GM21576 (cell line): ENCODE measurements at regions not wholly inside any gene's neighbourhood (a gene's known extent, or its start where the extent isn't known, plus 50 kb on each side); places are given as distances from the start of the nearest gene placed in this dataset.

Source experiments
- ATAC-seq: cut with Tn5 transposase; IDR thresholded peaks from one replicate; pipeline ENCODE4 v1.9.1; 2021; ENCODE audit warnings: mild to moderate bottlenecking, moderate library complexity; ENCODE audit not compliant: unreplicated experiment

- no peak for ATAC-seq
Measured at GRCh38 chr10:126846959-126847358, 58.3 kb upstream of the DOCK1 start.

- no peak for ATAC-seq
Measured at GRCh38 chr10:126847666-126848065, 57.6 kb upstream of the DOCK1 start.

- ATAC-seq: no peak
Measured at GRCh38 chr10:126849646-126850045, 55.6 kb upstream of the DOCK1 start.

- ATAC-seq: no peak
Measured at GRCh38 chr10:126851414-126852108, 53.7 kb upstream of the DOCK1 start.

- no peak for ATAC-seq
Measured at GRCh38 chr10:126854726-126855495, 50.3 kb upstream of the DOCK1 start.
